ENCODE measurements at regions not wholly inside any gene's neighbourhood (a gene's known extent, or its start where the extent isn't known, plus 50 kb on each side); places are given as distances from the start of the nearest gene placed in this dataset.
"Not testable (repeated sequence)": the region's sequence is repeated elsewhere in the genome, so short reads cannot be mapped to it uniquely, and the experiment has no call there.

GRCh38 chr7:80302078-80302477 lies 167.4 kb downstream of the GNAI1 start:
- POLR2A ChIA-PET: no interaction called here
- Histone ChIP-seq H3K4me1 (ENCODE audit: control insufficient read depth, insufficient read depth, low read length) (no peaks in the 10 kb centered on the region), H3K9me3 (ENCODE audit: control insufficient read depth, insufficient read depth, low read depth, low read length) (no peaks in the 10 kb centered on the region), H3K36me3 (ENCODE audit: control insufficient read depth in 2 of 2, insufficient read depth in 1 of 2, low read length in 2 of 2) (no peaks in the 10 kb centered on the region), H3K27ac (ENCODE audit: extremely low read depth, low read depth, low read length) (no peak overlapping the region), H3K4me3 (ENCODE audit: low read depth, low read length) (no peak overlapping the region)
- TF ChIP-seq ZNF433 (tag by site-specific recombination; IDR thresholded peaks at IDR 0.05; ENCODE audit: low read depth) (no peak), SCRT2 (tag by site-specific recombination; IDR thresholded peaks at IDR 0.05) (peak; percentile 75)
- CTCF ChIA-PET: interaction anchor here (1.2 kb wide), 1 partner anchor 126 kb away, joined by 3 read pairs; no protein-coding TSS in a partner anchor

GRCh38 chr7:80298201-80298600 lies 163.6 kb downstream of the GNAI1 start:
- no peak overlapping the region for H3K27ac ChIP-seq (ENCODE audit: extremely low read depth, low read depth, low read length)
- H3K36me3 ChIP-seq (ENCODE audit: control insufficient read depth in 2 of 2, insufficient read depth in 1 of 2, low read length in 2 of 2): no peaks in the 10 kb centered on the region
- no peaks in the 10 kb centered on the region for H3K9me3 ChIP-seq (ENCODE audit: control insufficient read depth, insufficient read depth, low read depth, low read length)
- CTCF ChIA-PET: interaction anchor here (0.9 kb wide), 1 partner anchor 28 kb away, joined by 4 read pairs; no protein-coding TSS in a partner anchor
- TF ChIP-seq, protein P1, sequence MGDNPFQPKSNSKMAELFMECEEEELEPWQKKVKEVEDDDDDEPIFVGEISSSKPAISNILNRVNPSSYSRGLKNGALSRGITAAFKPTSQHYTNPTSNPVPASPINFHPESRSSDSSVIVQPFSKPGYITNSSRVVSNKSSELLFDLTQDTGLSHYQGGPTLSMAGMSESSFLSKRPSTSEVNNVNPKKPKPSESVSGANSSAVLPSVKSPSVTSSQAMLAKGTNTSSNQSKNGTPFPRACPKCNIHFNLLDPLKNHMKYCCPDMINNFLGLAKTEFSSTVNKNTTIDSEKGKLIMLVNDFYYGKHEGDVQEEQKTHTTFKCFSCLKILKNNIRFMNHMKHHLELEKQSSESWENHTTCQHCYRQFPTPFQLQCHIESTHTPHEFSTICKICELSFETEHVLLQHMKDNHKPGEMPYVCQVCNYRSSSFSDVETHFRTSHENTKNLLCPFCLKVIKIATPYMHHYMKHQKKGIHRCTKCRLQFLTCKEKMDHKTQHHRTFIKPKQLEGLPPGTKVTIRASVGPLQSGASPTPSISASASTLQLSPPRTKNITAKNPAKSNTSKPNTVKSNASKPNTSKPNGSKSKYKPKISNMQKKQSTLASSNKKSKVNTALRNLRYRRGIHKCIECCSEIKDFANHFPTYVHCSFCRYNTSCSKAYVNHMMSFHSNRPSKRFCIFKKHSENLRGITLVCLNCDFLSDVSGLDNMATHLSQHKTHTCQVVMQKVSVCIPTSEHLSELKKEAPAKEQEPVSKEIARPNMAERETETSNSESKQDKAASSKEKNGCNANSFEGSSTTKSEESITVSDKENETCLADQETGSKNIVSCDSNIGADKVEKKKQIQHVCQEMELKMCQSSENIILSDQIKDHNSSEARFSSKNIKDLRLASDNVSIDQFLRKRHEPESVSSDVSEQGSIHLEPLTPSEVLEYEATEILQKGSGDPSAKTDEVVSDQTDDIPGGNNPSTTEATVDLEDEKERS (tag by site-specific recombination; IDR thresholded peaks at IDR 0.05): no peak
- TF ChIP-seq ZNF501 (tag by site-specific recombination; IDR thresholded peaks at IDR 0.05): no peak
- H3K4me3 ChIP-seq (ENCODE audit: low read depth, low read length): no peak overlapping the region
- no peaks in the 10 kb centered on the region for H3K4me1 ChIP-seq (ENCODE audit: control insufficient read depth, insufficient read depth, low read length)
- POLR2A ChIA-PET: no interaction called here

DNA sequence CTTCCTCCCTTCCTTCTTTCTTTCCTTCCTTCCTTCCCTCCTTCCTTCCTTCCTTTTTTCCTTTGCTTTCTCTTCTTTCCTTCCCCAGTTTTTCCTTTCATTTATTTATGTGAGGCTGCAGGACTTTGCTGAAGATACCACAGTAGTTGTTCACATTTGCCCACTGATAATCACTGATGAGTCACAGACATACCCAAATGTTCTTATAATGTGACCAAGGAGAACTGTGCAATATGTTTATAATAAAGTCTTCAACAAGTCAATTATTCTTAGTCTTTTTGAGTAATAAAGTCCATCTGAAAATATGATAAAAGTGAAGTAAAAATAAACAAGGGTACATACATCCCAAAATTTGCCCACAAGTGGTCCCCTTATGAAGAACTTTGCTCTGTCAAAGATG lies 159.7 kb downstream of the GNAI1 start:
- Histone ChIP-seq H3K36me3 (ENCODE audit: control insufficient read depth in 2 of 2, insufficient read depth in 1 of 2, low read length in 2 of 2) (no peaks in the 10 kb centered on the region), H3K9me3 (ENCODE audit: control insufficient read depth, insufficient read depth, low read depth, low read length) (no peaks in the 10 kb centered on the region), H3K27ac (ENCODE audit: extremely low read depth, low read depth, low read length) (no peak overlapping the region), H3K4me3 (ENCODE audit: low read depth, low read length) (no peak overlapping the region), H3K4me1 (ENCODE audit: control insufficient read depth, insufficient read depth, low read length) (no peaks in the 10 kb centered on the region)
- ChIA-PET POLR2A (no interaction called here), CTCF (no interaction called here)
- TF ChIP-seq ZBTB44 (tag by site-specific recombination; IDR thresholded peaks at IDR 0.05) (no peak), ZNF366 (tag by site-specific recombination; conservative IDR thresholded peaks at IDR 0.05) (peak; percentile 27; the same call in 1 of the 2 replicates)

DNA sequence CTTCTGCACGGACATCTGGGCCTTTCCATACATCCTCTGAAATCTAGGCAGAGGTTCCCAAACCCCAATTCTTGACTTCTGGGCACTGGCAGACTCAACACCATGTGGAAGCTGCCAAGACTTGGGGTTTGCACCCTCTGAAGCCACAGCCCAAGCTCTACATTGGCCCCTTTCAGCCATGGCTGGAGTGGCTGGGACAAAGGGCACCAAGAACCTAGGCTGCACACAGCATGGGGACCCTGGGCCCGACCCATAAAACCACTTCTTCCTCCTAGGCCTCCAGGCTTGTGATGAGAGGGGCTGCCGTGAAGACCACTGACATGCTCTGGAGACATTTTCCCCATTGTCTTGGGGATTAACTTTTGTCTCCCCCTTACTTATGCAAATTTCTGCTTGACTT lies 158.0 kb downstream of the GNAI1 start:
- POLR2A ChIA-PET: not testable (repeated sequence)

DNA sequence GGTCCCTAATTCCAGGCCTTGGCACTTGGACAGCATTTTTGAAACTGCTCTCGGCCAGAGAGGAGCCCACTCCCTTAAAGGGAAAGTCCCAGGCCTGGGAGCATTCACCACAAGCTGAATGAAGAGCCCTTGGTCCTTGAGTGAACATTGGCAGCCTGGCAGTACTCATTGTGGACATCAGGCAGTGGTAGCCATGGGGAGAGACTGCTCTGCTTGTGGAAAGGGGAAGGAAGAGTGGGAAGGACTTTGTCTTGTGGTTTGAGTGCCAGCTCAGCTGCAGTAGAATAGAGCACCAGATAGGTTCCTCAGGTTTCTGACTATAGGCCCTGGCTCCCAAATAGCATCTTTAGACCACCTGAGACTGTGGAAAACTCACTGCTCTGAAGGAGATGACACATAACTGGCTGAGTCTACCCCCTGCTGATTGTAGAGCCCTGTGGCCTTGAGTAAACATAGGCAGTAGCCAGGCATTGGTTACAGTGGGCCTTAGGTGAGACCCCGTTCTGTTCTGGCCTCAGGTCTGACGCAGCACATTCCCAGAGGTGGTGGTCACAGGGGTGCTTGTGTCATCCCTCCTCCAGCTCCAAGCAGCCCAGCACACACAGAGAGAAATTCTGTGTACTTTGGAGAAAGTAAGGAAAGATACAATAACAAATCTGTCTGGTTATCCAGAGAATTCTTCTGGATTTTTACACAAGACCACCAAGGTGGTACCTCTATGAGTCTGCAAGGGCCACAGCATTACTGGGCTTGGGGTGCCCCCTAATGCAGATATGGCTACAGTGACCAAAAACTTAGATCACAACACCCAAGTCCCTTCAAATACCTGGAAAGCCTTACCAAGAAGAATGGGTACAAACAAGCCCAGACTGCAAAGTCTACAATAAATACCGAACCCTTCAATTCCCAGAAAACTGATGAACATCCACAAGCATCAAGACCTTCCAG lies 153.8 kb downstream of the GNAI1 start:
- peak; percentile 8; the same call in 1 of the 2 replicates for TF ChIP-seq ZNF654 (tag by site-specific recombination; IDR thresholded peaks at IDR 0.05; ENCODE audit: low read depth)
- no peak for TF ChIP-seq ZNF623 (tag by site-specific recombination; IDR thresholded peaks at IDR 0.05)
- ChIA-PET CTCF (interaction anchor here (0.6 to 0.8 kb wide), 4 partner anchors 11 to 229 kb away, joined by 3 to 4 read pairs (median 3); no protein-coding TSS in a partner anchor), POLR2A (no interaction called here)

More for the DNA sequence above, 158.0 kb downstream of the GNAI1 start:
- H3K4me1 ChIP-seq (ENCODE audit: control insufficient read depth, insufficient read depth, low read length); H3K36me3 ChIP-seq (ENCODE audit: control insufficient read depth in 2 of 2, insufficient read depth in 1 of 2, low read length in 2 of 2); CTCF ChIA-PET; H3K27ac ChIP-seq (ENCODE audit: extremely low read depth, low read depth, low read length); H3K4me3 ChIP-seq (ENCODE audit: low read depth, low read length); H3K9me3 ChIP-seq (ENCODE audit: control insufficient read depth, insufficient read depth, low read depth, low read length): not testable (repeated sequence)

More for the DNA sequence above, 153.8 kb downstream of the GNAI1 start:
- Histone ChIP-seq H3K27ac (ENCODE audit: extremely low read depth, low read depth, low read length) (no peak overlapping the region), H3K4me1 (ENCODE audit: control insufficient read depth, insufficient read depth, low read length) (no peaks in the 10 kb centered on the region), H3K36me3 (ENCODE audit: control insufficient read depth in 2 of 2, insufficient read depth in 1 of 2, low read length in 2 of 2) (no peaks in the 10 kb centered on the region), H3K4me3 (ENCODE audit: low read depth, low read length) (no peak overlapping the region), H3K9me3 (ENCODE audit: control insufficient read depth, insufficient read depth, low read depth, low read length) (no peaks in the 10 kb centered on the region)

Measured in HEK293 (cell line).